ENCODE measurements at regions not wholly inside any gene's neighbourhood (a gene's known extent, or its start where the extent isn't known, plus 50 kb on each side); places are given as distances from the start of the nearest gene placed in this dataset.

- no peak for TF ChIP-seq CTCF (IDR thresholded peaks at IDR 0.05)
- TF ChIP-seq POLR2A (IDR thresholded peaks at IDR 0.05): no peak
Observed at GRCh38 chr7:13159467-13160184, 472.2 kb downstream of the ARL4A start.
